Upper lobe of left lung (tissue), 6 donors: ENCODE measurements at regions not wholly inside any gene's neighbourhood (a gene's known extent, or its start where the extent isn't known, plus 50 kb on each side); places are given as distances from the start of the nearest gene placed in this dataset.

Experiments
- ATAC-seq, 2 donors: fragments of 200-7000 bp; cut with Tn5 transposase; one replicate each; pipeline ENCODE4 v1.9.1; 2022; ENCODE audit warnings: mild to moderate bottlenecking in 2 of 2, moderate library complexity in 2 of 2; ENCODE audit not compliant: low FRiP score in 2 of 2
- DNase-seq, 2 donors: peaks; one replicate each; pipeline ENCODE4 v3.0.0-alpha.2; 2019 to 2020
- H3K27ac ChIP-seq, 4 donors: fragments of 200-600 bp; sonication (generic); one replicate each; pipeline ENCODE4 v1.5.1; 2016 to 2019
- H3K27me3 ChIP-seq, 4 donors: fragments of 200-600 bp; sonication (generic); one replicate each; pipeline ENCODE4 v1.5.1; 2017 to 2019
- H3K36me3 ChIP-seq, 4 donors: fragments of 200-600 bp; sonication (generic); one replicate each; pipeline ENCODE4 v1.5.1; 2016 to 2019
- H3K4me1 ChIP-seq, 4 donors: fragments of 200-600 bp; sonication (generic); one replicate each; pipeline ENCODE4 v1.5.1; 2018 to 2019
- H3K4me3 ChIP-seq, 4 donors: fragments of 200-600 bp; sonication (generic); one replicate each; pipeline ENCODE4 v1.5.1; 2017 to 2019; ENCODE audit warnings: mild to moderate bottlenecking in 2 of 4, moderate library complexity in 1 of 4
- H3K9me3 ChIP-seq, 4 donors: fragments of 200-600 bp; sonication (generic); one replicate each; pipeline ENCODE4 v1.5.1; 2018 to 2019
- CTCF ChIP-seq, 6 experiments: fragments of 450-650 bp in 4 of 6; fragments of 200-600 bp in 2 of 6; sonication (generic) in 2 of 6; IDR thresholded peaks; one replicate each; pipeline ENCODE4 v1.5.1; 2016 to 2019; ENCODE audit warnings: antibody characterized with exemption in 6 of 6
- EP300 ChIP-seq, 4 donors: sonication (generic); formaldehyde crosslinking; IDR thresholded peaks; one replicate each; pipeline ENCODE4 v1.5.1; 2017; ENCODE audit warnings: antibody characterized with exemption in 4 of 4, control low read depth in 2 of 4
- POLR2A ChIP-seq, 4 donors: fragments of 450-650 bp; IDR thresholded peaks; one replicate each; pipeline ENCODE4 v1.5.1; 2016 to 2017; ENCODE audit warnings: antibody characterized with exemption in 4 of 4, mild to moderate bottlenecking in 2 of 4
- POLR2AphosphoS5 ChIP-seq, 2 donors: sonication (generic); formaldehyde crosslinking; IDR thresholded peaks; one replicate each; pipeline ENCODE4 v1.5.1; 2017; ENCODE audit warnings: antibody characterized with exemption in 2 of 2
- whole genome bisulfite sequencing, 2 donors: methylation state at CpG; one replicate each; pipeline ENCODE4 v1.1.5; 2017 to 2018; 5-methylcytosine and 5-hydroxymethylcytosine counted together
- donor health status: DM: no; HTN: no; CAD: no; lungs with moderate emphysema.
- donor health status: DM: no; HTN: yes; CAD: no; lungs with severe emphysema.

- Histone ChIP-seq H3K27ac (no peak overlapping the region), H3K36me3 (no peaks in the 10 kb centered on the region), H3K4me3 (no peak overlapping the region), H3K9me3 (no peaks in the 10 kb centered on the region), H3K4me1 (no peaks in the 10 kb centered on the region), H3K27me3 (no peaks in the 10 kb centered on the region)
- no peak for TF ChIP-seq CTCF (IDR thresholded peaks at IDR 0.05)
- no peak for TF ChIP-seq EP300 (IDR thresholded peaks at IDR 0.05)
- no peak for TF ChIP-seq POLR2A (IDR thresholded peaks at IDR 0.05)
- TF ChIP-seq POLR2AphosphoS5 (IDR thresholded peaks at IDR 0.05) = no peak
- DNase-seq = no peak
- ATAC-seq = no peak
These were observed 96.6 kb upstream of the SMLR1 start for GRCh38 chr6:130730600-130730999.

- WGBS, 2 donors = 79 to 88% methylated on average over 3 of the region's 3 CpGs
- Histone ChIP-seq H3K27me3 (no peaks in the 10 kb centered on the region), H3K4me3 (no peak overlapping the region), H3K9me3 (no peaks in the 10 kb centered on the region), H3K4me1 (no peaks in the 10 kb centered on the region), H3K27ac (no peak overlapping the region), H3K36me3 (no peaks in the 10 kb centered on the region)
- DNase-seq = no peak
- no peak for ATAC-seq
- TF ChIP-seq POLR2AphosphoS5 (IDR thresholded peaks at IDR 0.05) = no peak
- no peak for TF ChIP-seq EP300 (IDR thresholded peaks at IDR 0.05)
- no peak for TF ChIP-seq CTCF (IDR thresholded peaks at IDR 0.05)
- no peak for TF ChIP-seq POLR2A (IDR thresholded peaks at IDR 0.05)
These were observed 93.0 kb upstream of the SMLR1 start for GRCh38 chr6:130734161-130734560.

GRCh38 chr6:130740308-130740707 is 86.9 kb upstream of the SMLR1 start:
- Histone ChIP-seq H3K36me3 (no peaks in the 10 kb centered on the region), H3K9me3 (no peaks in the 10 kb centered on the region), H3K27ac (no peak overlapping the region), H3K27me3 (no peaks in the 10 kb centered on the region), H3K4me1 (no peaks in the 10 kb centered on the region), H3K4me3 (no peak overlapping the region)
- no peak for ATAC-seq
- no peak for DNase-seq
- TF ChIP-seq POLR2AphosphoS5 (IDR thresholded peaks at IDR 0.05) = no peak
- no peak for TF ChIP-seq EP300 (IDR thresholded peaks at IDR 0.05)
- no peak for TF ChIP-seq POLR2A (IDR thresholded peaks at IDR 0.05)
- TF ChIP-seq CTCF (IDR thresholded peaks at IDR 0.05) = no peak

DNA sequence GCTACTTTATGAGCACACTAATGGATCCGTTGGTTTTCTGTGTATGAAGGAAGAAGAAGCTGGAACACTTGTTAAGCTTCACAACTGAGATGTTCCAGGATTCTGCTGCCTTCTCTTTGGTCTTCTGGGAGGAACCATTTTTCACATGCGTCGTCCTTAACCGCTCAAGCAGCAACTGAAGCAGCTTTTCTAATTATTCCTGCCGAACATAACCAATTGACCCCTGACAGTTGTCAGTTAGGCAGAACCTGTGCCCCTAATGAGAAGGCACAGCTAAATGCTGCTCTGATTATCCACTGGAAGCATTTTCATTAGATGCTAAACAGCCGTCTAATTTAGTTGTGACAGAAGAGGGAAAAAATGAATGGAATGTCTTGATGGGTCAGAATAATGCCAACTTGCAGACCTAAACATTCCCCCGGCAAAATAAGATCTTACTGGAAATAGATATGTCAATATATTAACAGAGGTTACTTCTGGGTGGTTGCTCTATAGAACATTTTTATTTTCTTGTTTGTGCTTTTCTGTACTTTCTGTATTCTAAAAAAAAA is 85.0 kb upstream of the SMLR1 start:
- Histone ChIP-seq H3K27me3 (no peaks in the 10 kb centered on the region), H3K27ac (no peak overlapping the region), H3K4me3 (no peak overlapping the region), H3K36me3 (no peaks in the 10 kb centered on the region), H3K4me1 (no peaks in the 10 kb centered on the region), H3K9me3 (no peaks in the 10 kb centered on the region)
- ATAC-seq = no peak
- TF ChIP-seq CTCF (IDR thresholded peaks at IDR 0.05) (no peak), POLR2A (IDR thresholded peaks at IDR 0.05) (no peak), POLR2AphosphoS5 (IDR thresholded peaks at IDR 0.05) (no peak), EP300 (IDR thresholded peaks at IDR 0.05) (no peak)
- WGBS, 2 donors = 77 to 84% methylated on average over 7 of the region's 7 CpGs
- no peak for DNase-seq

DNA sequence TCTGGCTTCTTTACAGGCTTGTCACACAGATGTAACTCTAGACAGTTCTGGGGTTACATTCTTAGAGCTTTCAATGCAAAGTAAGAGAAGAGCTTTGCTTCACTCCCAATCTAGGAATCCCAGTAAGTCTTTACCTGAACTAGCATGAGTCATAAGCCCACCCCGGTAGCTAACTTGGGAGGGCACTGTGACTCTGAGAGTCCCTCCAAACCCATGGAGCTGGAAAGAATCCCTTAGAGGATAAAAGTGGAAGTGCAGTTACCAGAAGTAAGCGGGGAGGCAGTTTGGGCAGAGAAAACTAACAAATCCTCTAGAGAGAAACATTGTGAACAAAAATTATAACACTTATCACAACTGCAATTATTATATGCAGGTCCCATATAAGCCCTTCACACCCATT is 84.0 kb upstream of the SMLR1 start:
- Histone ChIP-seq H3K36me3 (no peaks in the 10 kb centered on the region), H3K9me3 (no peaks in the 10 kb centered on the region), H3K4me1 (no peaks in the 10 kb centered on the region), H3K27ac (no peak overlapping the region), H3K4me3 (no peak overlapping the region), H3K27me3 (no peaks in the 10 kb centered on the region)
- DNase-seq (no peak), ATAC-seq (no peak)
- 62 to 64% methylated on average over 2 of the region's 2 CpGs for whole genome bisulfite sequencing, 2 donors
- no peak for TF ChIP-seq POLR2A (IDR thresholded peaks at IDR 0.05)
- no peak for TF ChIP-seq CTCF (IDR thresholded peaks at IDR 0.05)
- TF ChIP-seq EP300 (IDR thresholded peaks at IDR 0.05) = no peak
- no peak for TF ChIP-seq POLR2AphosphoS5 (IDR thresholded peaks at IDR 0.05)
